Left ventricle myocardium inferior (tissue), 1 donor: ENCODE measurements at regions not wholly inside any gene's neighbourhood (a gene's known extent, or its start where the extent isn't known, plus 50 kb on each side); places are given as distances from the start of the nearest gene placed in this dataset.
"Not testable (repeated sequence)": the region's sequence is repeated elsewhere in the genome, so short reads cannot be mapped to it uniquely, and the experiment has no call there.

Experiments
- DNase-seq: peaks from one replicate; pipeline ENCODE4 v3.0.0-alpha.2; 2020
- H3K27ac ChIP-seq: fragments of 200-600 bp; replicated peaks from 2 replicates; pipeline ENCODE4 v1.8.0; 2021
- H3K27me3 ChIP-seq: fragments of 200-600 bp; 2 replicates; pipeline ENCODE4 v1.8.0; 2021; ENCODE audit warnings: low read depth
- H3K36me3 ChIP-seq: fragments of 200-600 bp; 2 replicates; pipeline ENCODE4 v1.8.0; 2021
- H3K4me1 ChIP-seq: fragments of 200-600 bp; 2 replicates; pipeline ENCODE4 v1.8.0; 2021
- H3K4me3 ChIP-seq: fragments of 200-600 bp; 2 replicates; pipeline ENCODE4 v1.8.0; 2021; ENCODE audit warnings: mild to moderate bottlenecking, moderate library complexity
- H3K9me3 ChIP-seq: fragments of 200-600 bp; replicated peaks from 2 replicates; pipeline ENCODE4 v1.8.0; 2021
- CTCF ChIP-seq: fragments of 200-600 bp; IDR thresholded peaks from 2 replicates; pipeline ENCODE4 v1.8.0; 2021; ENCODE audit warnings: antibody characterized with exemption, mild to moderate bottlenecking, borderline replicate concordance
- intact Hi-C: fragments of 100-400 bp; cut with micrococcal nuclease; formaldehyde crosslinking; loops from one replicate; pipeline ENCODE4 v1.11.0; 2022
- donor health status: DM: no; HTN: yes; CAD: no; lungs with severe emphysema.

DNA sequence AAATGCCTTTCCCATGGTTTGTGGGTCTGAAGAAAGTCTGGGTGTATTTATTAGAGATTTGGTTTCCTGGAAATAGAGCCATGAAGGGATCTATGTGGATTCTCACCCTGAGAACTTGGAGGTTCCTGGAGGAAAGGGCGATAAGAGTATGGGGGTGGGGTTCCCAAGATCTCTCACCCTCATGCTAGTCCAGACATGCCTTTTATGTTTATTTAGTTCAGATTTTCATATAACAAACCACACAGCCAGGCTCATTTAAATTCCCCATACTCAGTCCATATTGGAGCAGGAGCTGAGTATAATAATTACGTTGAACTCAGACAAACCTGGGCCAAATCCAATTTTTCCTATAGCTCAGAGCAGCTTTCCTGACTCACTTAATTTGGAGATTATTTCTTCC is 566.6 kb downstream of the GOLGA6L6 start:
- Histone ChIP-seq H3K4me3 (no peak overlapping the region), H3K27me3 (no peaks in the 10 kb centered on the region), H3K9me3 (peaks cover 3% of the 10 kb centered on the region), H3K36me3 (no peaks in the 10 kb centered on the region), H3K27ac (no peak overlapping the region), H3K4me1 (no peaks in the 10 kb centered on the region)
- DNase-seq = no peak
- no peak for TF ChIP-seq CTCF
- intact Hi-C loops = no loop called here

- Histone ChIP-seq H3K36me3 (no peaks in the 10 kb centered on the region), H3K4me1 (no peaks in the 10 kb centered on the region), H3K27ac (no peak overlapping the region), H3K27me3 (no peaks in the 10 kb centered on the region), H3K4me3 (no peak overlapping the region), H3K9me3 (no peaks in the 10 kb centered on the region)
- DNase-seq = no peak
- no peak for TF ChIP-seq CTCF
- intact Hi-C loops = no loop called here
These were observed 567.9 kb downstream of the GOLGA6L6 start for GRCh38 chr15:19973718-19974117.

DNA sequence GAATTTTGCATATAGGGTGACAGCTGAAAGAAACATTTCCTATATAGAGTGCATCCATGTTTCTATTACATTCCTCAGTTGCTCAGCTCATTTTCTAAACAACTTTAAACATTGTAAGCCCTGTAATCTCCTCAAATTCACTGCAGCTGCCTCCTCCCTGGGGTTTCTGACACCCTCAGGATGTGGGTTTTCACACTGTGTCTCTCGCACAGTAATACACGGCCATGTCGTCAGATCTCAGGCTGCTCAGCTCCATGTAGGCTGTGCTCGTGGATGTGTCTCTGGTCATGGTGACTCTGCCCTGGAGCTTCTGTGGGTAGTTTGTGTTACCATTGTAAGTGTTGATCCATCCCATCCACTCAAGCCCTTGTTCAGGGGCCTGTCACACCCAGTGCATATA is 569.0 kb downstream of the GOLGA6L6 start:
- intact Hi-C loops, H3K27ac ChIP-seq, H3K9me3 ChIP-seq, H3K36me3 ChIP-seq, DNase-seq, H3K27me3 ChIP-seq, H3K4me3 ChIP-seq, H3K4me1 ChIP-seq: not testable (repeated sequence)

DNA sequence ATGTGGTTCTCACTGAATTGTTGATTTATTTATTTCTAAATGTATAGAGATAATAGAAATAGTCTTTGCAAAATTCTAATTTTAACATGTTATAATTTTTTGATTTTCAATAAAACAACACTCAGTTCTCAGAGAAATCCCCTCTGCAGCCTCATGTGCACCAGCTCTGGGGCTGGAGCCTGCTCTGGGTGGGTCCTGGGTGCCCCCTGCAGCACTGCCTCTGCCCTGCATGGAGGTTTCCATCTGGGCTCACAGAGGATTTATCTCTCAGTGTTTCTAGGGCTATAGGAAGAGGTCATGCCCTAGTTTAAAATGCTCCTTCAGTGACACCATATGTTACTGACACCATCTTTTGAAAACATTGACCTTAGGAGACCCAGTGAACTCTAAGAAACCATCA is 576.0 kb downstream of the GOLGA6L6 start:
- H3K4me1 ChIP-seq, H3K9me3 ChIP-seq, H3K4me3 ChIP-seq, H3K36me3 ChIP-seq, H3K27ac ChIP-seq, intact Hi-C loops, H3K27me3 ChIP-seq, DNase-seq: not testable (repeated sequence)

DNA sequence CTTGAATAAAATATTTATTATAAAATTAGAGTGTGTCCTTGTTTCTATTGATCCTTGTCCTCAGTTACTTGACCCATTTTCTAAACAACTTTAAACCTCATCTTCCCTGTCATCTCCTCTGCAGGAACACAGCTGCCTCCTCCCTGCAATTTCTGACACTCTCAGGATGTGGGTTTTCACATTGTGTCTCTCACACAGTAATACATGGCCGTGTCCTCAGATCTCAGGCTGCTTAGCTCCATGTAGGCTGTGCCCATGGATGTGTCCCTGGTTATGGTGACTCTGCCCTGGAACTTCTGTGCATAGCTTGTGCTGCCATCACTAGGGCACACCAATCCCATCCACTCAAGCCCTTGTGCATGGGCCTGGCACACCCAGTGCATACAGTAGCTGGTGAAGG is 577.1 kb downstream of the GOLGA6L6 start:
- H3K4me1 ChIP-seq, H3K36me3 ChIP-seq, H3K27me3 ChIP-seq, H3K4me3 ChIP-seq, H3K27ac ChIP-seq, intact Hi-C loops, DNase-seq, H3K9me3 ChIP-seq: not testable (repeated sequence)

DNA sequence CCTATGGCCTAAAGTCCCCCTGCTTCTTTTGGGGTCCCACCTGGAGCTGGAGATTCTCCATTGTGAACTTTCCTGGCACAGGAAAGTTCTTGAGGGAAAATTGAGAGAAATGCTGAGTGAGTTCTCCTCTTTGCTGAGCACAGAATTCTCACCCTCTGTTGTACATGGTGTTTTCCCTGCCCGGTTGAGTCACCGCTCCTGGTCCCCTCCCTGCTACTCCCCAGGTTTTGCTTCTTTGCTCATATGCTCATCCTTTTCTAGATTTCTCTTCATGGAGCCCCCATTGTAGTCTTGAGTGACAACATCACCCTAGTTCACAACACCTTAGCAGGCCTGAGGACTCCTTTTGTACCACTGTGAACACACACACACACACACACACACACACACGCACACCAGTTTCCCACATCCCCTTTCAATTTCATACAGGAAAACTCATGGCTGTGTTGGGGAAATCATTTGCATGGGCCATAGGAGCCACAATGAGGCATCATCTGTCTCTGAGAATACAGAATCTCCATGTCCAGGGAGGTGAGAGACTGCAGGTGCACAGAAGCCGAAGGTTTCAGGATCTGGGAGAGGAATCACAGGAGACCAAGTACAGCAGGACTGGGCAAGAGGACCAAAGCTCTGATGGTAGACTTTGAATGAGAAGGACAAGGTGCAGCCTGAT is 585.3 kb downstream of the GOLGA6L6 start:
- H3K4me3 ChIP-seq = no peak overlapping the region
- TF ChIP-seq CTCF = no peak
- H3K27me3 ChIP-seq = no peaks in the 10 kb centered on the region
- H3K36me3 ChIP-seq = no peaks in the 10 kb centered on the region
- DNase-seq = no peak
- peaks cover 17% of the 10 kb centered on the region for H3K9me3 ChIP-seq
- no peaks in the 10 kb centered on the region for H3K4me1 ChIP-seq
- no peak overlapping the region for H3K27ac ChIP-seq
- intact Hi-C loops = no loop called here

- Histone ChIP-seq H3K4me1 (no peaks in the 10 kb centered on the region), H3K27ac (no peak overlapping the region), H3K36me3 (no peaks in the 10 kb centered on the region), H3K4me3 (no peak overlapping the region), H3K27me3 (peaks cover 54% of the 10 kb centered on the region), H3K9me3 (peaks cover 3% of the 10 kb centered on the region)
- intact Hi-C loops = no loop called here
- TF ChIP-seq CTCF = no peak
- no peak for DNase-seq
These were observed 597.2 kb downstream of the GOLGA6L6 start for GRCh38 chr15:19944261-19944888.
